ENCODE measurements at regions not wholly inside any gene's neighbourhood (a gene's known extent, or its start where the extent isn't known, plus 50 kb on each side); places are given as distances from the start of the nearest gene placed in this dataset.

DNA sequence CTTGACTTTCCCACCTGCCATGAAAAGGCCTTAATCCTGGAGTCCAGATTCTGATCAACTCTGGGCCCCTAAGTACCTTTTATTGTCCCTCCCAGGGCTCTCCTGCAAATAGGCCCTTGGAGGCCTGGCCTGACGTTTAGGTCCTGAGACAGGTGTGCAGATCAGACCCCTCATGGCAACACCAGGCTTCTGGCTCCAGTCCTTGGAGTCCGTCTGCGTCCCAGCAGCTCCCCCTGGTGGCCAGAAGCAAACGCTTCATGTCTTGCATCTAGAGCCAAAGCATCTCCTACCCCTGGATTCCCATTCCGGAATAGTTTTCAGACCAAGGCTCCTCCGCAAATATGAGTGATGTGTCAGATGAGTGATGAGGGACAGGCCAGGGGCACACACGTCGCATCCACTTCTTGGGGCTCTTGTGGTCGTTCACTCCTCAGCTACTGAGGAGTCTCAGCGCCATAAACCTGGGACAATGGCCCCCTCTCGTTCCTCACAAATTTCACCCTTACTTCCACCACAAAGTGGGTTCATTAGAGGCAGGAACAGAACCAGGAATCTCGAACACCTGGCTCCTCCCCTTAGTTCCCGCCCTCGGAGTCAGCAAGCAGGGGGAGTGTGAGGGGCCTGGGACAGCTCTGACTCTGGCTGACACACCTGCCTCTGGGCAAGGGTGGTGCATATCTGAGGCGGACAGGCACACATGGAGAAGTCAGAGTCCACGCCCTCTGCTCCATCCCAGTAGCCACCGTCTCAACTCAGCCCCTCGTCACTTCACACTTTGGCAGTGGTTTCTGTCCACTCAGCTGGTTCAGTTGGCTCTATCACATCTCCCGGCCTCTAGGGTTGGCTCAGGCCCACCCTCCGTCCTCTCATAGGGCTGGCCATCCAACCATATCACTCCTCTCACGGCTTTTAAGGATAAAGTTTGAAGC lies 77.9 kb upstream of the PWP1 start:
- no peak for TF ChIP-seq HDAC2 (IDR thresholded peaks at IDR 0.05; ENCODE audit: borderline replicate concordance in 1 of 2, low read depth in 2 of 2, low read length in 2 of 2)
- TF ChIP-seq, protein P1, sequence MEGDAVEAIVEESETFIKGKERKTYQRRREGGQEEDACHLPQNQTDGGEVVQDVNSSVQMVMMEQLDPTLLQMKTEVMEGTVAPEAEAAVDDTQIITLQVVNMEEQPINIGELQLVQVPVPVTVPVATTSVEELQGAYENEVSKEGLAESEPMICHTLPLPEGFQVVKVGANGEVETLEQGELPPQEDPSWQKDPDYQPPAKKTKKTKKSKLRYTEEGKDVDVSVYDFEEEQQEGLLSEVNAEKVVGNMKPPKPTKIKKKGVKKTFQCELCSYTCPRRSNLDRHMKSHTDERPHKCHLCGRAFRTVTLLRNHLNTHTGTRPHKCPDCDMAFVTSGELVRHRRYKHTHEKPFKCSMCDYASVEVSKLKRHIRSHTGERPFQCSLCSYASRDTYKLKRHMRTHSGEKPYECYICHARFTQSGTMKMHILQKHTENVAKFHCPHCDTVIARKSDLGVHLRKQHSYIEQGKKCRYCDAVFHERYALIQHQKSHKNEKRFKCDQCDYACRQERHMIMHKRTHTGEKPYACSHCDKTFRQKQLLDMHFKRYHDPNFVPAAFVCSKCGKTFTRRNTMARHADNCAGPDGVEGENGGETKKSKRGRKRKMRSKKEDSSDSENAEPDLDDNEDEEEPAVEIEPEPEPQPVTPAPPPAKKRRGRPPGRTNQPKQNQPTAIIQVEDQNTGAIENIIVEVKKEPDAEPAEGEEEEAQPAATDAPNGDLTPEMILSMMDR (IDR thresholded peaks at IDR 0.05; ENCODE audit: control extremely low read depth in 1 of 3, insufficient read depth in 1 of 3, low read depth in 1 of 3, low read length in 3 of 3): peak; percentile 82 to 98 (median 97)
- TF ChIP-seq EP300 (IDR thresholded peaks at IDR 0.05; ENCODE audit: borderline replicate concordance in 1 of 2, low read depth in 2 of 2, low read length in 2 of 2): no peak
- no peak for TF ChIP-seq CTBP2 (IDR thresholded peaks at IDR 0.05; ENCODE audit: borderline replicate concordance, insufficient read depth, insufficient read length, low read length)
- no peak for TF ChIP-seq POLR2A (IDR thresholded peaks at IDR 0.05; ENCODE audit: control extremely low read depth in 1 of 2, low read depth in 2 of 2, low read length in 2 of 2)
- no peak for TF ChIP-seq KDM1A (IDR thresholded peaks at IDR 0.05; ENCODE audit: borderline replicate concordance, low read length)
- no peak for TF ChIP-seq SP1 (IDR thresholded peaks at IDR 0.05; ENCODE audit: low read depth, low read length)
- no peak for TF ChIP-seq MAFK (IDR thresholded peaks at IDR 0.05; ENCODE audit: low read depth, low read length)

Data from H1 (cell line).